GM19238 (cell line): ENCODE measurements at regions not wholly inside any gene's neighbourhood (a gene's known extent, or its start where the extent isn't known, plus 50 kb on each side); places are given as distances from the start of the nearest gene placed in this dataset.

ENCODE experiments used
- DNase-seq: peaks from one replicate; pipeline ENCODE4 v3.0.0; 2011; ENCODE audit warnings: low spot score; ENCODE audit not compliant: insufficient read length

- DNase-seq = no peak
Observed at GRCh38 chr6:19502301-19502700, 334.9 kb upstream of the ID4 start.

- DNase-seq = no peak
Observed at GRCh38 chr6:19515939-19516338, 321.2 kb upstream of the ID4 start.

- DNase-seq = no peak
Observed at GRCh38 chr6:19519941-19520340, 317.2 kb upstream of the ID4 start.

- DNase-seq = no peak
Observed at GRCh38 chr6:19524366-19525186, 312.6 kb upstream of the ID4 start.

GRCh38 chr6:19525673-19526072 lies 311.5 kb upstream of the ID4 start:
- DNase-seq = no peak

GRCh38 chr6:19530188-19530587 lies 307.0 kb upstream of the ID4 start:
- DNase-seq = no peak

- DNase-seq = no peak
Observed at GRCh38 chr6:19535351-19535750, 301.8 kb upstream of the ID4 start.

GRCh38 chr6:19536838-19537237 lies 300.3 kb upstream of the ID4 start:
- no peak for DNase-seq

GRCh38 chr6:19538096-19538495 lies 299.1 kb upstream of the ID4 start:
- no peak for DNase-seq

GRCh38 chr6:19547507-19547906 lies 289.7 kb upstream of the ID4 start:
- no peak for DNase-seq

GRCh38 chr6:19549109-19549508 lies 288.1 kb upstream of the ID4 start:
- no peak for DNase-seq

GRCh38 chr6:19550380-19550779 lies 286.8 kb upstream of the ID4 start:
- DNase-seq = no peak

GRCh38 chr6:19551611-19552010 lies 285.6 kb upstream of the ID4 start:
- no peak for DNase-seq

- no peak for DNase-seq
Observed at GRCh38 chr6:19552076-19552475, 285.1 kb upstream of the ID4 start.

GRCh38 chr6:19552588-19552987 lies 284.6 kb upstream of the ID4 start:
- no peak for DNase-seq

- no peak for DNase-seq
Observed at GRCh38 chr6:19554356-19555225, 282.6 kb upstream of the ID4 start.

- DNase-seq = no peak
Observed at GRCh38 chr6:19557191-19557590, 280.0 kb upstream of the ID4 start.

- no peak for DNase-seq
Observed at GRCh38 chr6:19558201-19558600, 279.0 kb upstream of the ID4 start.

- no peak for DNase-seq
Observed at GRCh38 chr6:19558934-19559333, 278.2 kb upstream of the ID4 start.

GRCh38 chr6:19562468-19562867 lies 274.7 kb upstream of the ID4 start:
- DNase-seq = no peak

GRCh38 chr6:19569563-19569962 lies 267.6 kb upstream of the ID4 start:
- DNase-seq = no peak

GRCh38 chr6:19571176-19571575 lies 266.0 kb upstream of the ID4 start:
- DNase-seq = no peak

- DNase-seq = no peak
Observed at GRCh38 chr6:19578481-19578880, 258.7 kb upstream of the ID4 start.
